HCT116 (cell line): ENCODE measurements at regions not wholly inside any gene's neighbourhood (a gene's known extent, or its start where the extent isn't known, plus 50 kb on each side); places are given as distances from the start of the nearest gene placed in this dataset.

Source experiments
- CTCF ChIP-seq, 3 experiments: fragments of 200-600 bp in 1 of 3; sonication (generic) in 1 of 3; IDR thresholded peaks in 2 of 3; conservative IDR thresholded peaks in 1 of 3; 2 replicates each; pipeline ENCODE4 v1.5.1; 2012 to 2017; ENCODE audit warnings: low read depth in 2 of 3, low read length in 2 of 3, antibody characterized with exemption in 1 of 3, borderline replicate concordance in 1 of 3, control low read depth in 1 of 3, mild to moderate bottlenecking in 1 of 3, mixed read lengths in 1 of 3, mixed run types in 1 of 3, moderate library complexity in 1 of 3; ENCODE audit not compliant: insufficient read depth in 1 of 3
- EZH2phosphoT487 ChIP-seq: fragments of 200-600 bp; IDR thresholded peaks from 2 replicates; pipeline ENCODE4 v1.6.1; 2018; ENCODE audit warnings: antibody characterized with exemption, borderline replicate concordance
- POLR2A ChIP-seq: IDR thresholded peaks from 2 replicates; pipeline ENCODE4 v1.7.0; 2011; ENCODE audit warnings: borderline replicate concordance; ENCODE audit not compliant: insufficient read depth, insufficient read length; ENCODE audit errors: extremely low read depth
- POLR2AphosphoS5 ChIP-seq: IDR thresholded peaks from 2 replicates; pipeline ENCODE4 v1.6.1; 2011; ENCODE audit warnings: mild to moderate bottlenecking, low read depth, low read length, moderate library complexity

DNA sequence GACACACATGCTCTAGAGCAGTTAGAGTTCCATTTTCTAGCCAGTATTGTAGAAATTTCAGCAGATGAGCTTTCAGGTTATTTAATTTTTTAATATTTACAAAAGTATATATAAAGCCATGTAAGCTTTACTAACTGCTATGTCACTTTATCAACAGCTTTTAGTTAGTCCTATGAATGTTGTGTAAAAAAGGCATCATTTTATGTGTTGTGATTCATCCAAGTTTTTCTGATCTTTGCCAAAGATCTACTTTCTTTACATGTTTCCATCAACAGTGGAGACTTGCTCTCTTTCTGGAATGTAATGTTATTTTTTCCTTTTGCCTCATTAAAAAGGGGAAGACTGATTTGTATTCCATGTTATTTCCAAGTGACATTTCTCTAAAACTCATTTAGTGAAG, 125.2 kb upstream of the TFPI start:
- TF ChIP-seq POLR2AphosphoS5 (no peak), EZH2phosphoT487 (no peak), POLR2A (no peak), CTCF (IDR thresholded peaks at IDR 0.05 in 2 of 3, conservative IDR thresholded peaks at IDR 0.05 in 1 of 3; ENCODE audit: borderline replicate concordance in 1 of 3, insufficient read depth in 1 of 3, low read depth in 2 of 3, low read length in 2 of 3) (no peak)
